Esophagus muscularis mucosa (tissue), 3 donors: ENCODE measurements at regions not wholly inside any gene's neighbourhood (a gene's known extent, or its start where the extent isn't known, plus 50 kb on each side); places are given as distances from the start of the nearest gene placed in this dataset.

Source experiments
- CTCF ChIP-seq, 3 experiments: fragments of 200-600 bp in 2 of 3; fragments of 450-650 bp in 1 of 3; sonication (generic) in 2 of 3; IDR thresholded peaks; one replicate each; pipeline ENCODE4 v1.5.1; 2017 to 2019; ENCODE audit warnings: antibody characterized with exemption in 3 of 3, mild to moderate bottlenecking in 2 of 3, moderate library complexity in 1 of 3
- POLR2A ChIP-seq: fragments of 450-650 bp; IDR thresholded peaks from one replicate; pipeline ENCODE4 v1.6.1; 2017; ENCODE audit warnings: antibody characterized with exemption, moderate library complexity, mild to moderate bottlenecking, low read depth
- POLR2AphosphoS5 ChIP-seq, 2 donors: sonication (generic); formaldehyde crosslinking; IDR thresholded peaks; one replicate each; pipeline ENCODE4 v1.6.1; 2017; ENCODE audit warnings: antibody characterized with exemption in 2 of 2

DNA sequence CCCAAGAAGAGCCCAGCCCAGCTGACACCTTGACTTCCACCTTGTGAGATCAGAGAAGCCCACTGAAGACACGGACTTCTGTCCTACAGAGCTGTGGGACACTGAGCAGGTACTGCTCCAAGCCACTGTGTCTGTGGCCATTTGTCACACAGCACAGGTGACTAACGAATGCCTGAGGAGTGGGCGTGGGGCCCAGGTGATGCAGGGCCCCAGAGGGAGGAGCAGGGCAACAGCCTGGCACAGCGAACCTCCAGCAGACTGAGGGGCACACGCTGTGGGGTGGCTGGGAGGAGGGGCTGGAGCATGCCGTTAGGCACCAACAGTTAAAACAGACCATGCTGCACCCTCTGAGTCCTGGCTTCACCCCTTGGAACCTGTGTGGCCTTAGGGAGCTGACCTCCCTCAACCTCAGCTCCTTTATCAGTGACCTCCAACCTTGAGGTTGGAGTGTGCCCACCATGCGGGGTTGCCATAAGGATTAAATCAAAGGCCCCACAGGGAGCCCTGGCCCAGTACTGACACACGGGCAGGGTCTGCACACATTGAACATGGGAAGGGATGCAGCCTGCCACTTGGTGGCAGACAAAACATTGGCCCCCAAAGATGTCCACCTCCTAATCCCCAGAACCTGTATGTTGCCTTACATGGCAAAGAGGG, 119.9 kb upstream of the CST7 start:
- TF ChIP-seq CTCF (IDR thresholded peaks at IDR 0.05) (no peak), POLR2A (no peak), POLR2AphosphoS5 (IDR thresholded peaks at IDR 0.05) (no peak)
